ENCODE measurements at regions not wholly inside any gene's neighbourhood (a gene's known extent, or its start where the extent isn't known, plus 50 kb on each side); places are given as distances from the start of the nearest gene placed in this dataset.

- DNase-seq: peak; percentile 89
Measured at GRCh38 chr2:64857581-64858471, 131.4 kb upstream of the SLC1A4 start.

GRCh38 chr2:64858541-64859311 lies 130.5 kb upstream of the SLC1A4 start:
- no peak for DNase-seq

- DNase-seq: peak; percentile 94
Measured at GRCh38 chr2:64859312-64860212, 129.6 kb upstream of the SLC1A4 start.

GRCh38 chr2:64860276-64860885 lies 128.8 kb upstream of the SLC1A4 start:
- no peak for DNase-seq

- DNase-seq: no peak
Measured at GRCh38 chr2:64860936-64861335, 128.3 kb upstream of the SLC1A4 start.

GRCh38 chr2:64861452-64862397 lies 127.5 kb upstream of the SLC1A4 start:
- no peak for DNase-seq

- DNase-seq: no peak
Measured at GRCh38 chr2:64862623-64863022, 126.6 kb upstream of the SLC1A4 start.

- DNase-seq: no peak
Measured at GRCh38 chr2:64863097-64863820, 125.9 kb upstream of the SLC1A4 start.

- DNase-seq: peak; percentile 76
Measured at GRCh38 chr2:64865073-64865830, 123.9 kb upstream of the SLC1A4 start.

- DNase-seq: no peak
Measured at GRCh38 chr2:64865831-64866345, 123.3 kb upstream of the SLC1A4 start.

GRCh38 chr2:64866797-64867196 lies 122.4 kb upstream of the SLC1A4 start:
- DNase-seq: peak; percentile 74

GRCh38 chr2:64867253-64867996 lies 121.8 kb upstream of the SLC1A4 start:
- DNase-seq: no peak

GRCh38 chr2:64869126-64869525 lies 120.1 kb upstream of the SLC1A4 start:
- no peak for DNase-seq

- peak; percentile 47 for DNase-seq
Measured at GRCh38 chr2:64873472-64873924, 115.7 kb upstream of the SLC1A4 start.

- no peak for DNase-seq
Measured at GRCh38 chr2:64874593-64874992, 114.6 kb upstream of the SLC1A4 start.

GRCh38 chr2:64875368-64875767 lies 113.8 kb upstream of the SLC1A4 start:
- no peak for DNase-seq

- DNase-seq: peak; percentile 89
Measured at GRCh38 chr2:64876137-64876647, 113.0 kb upstream of the SLC1A4 start.

- no peak for DNase-seq
Measured at GRCh38 chr2:64879745-64880144, 109.5 kb upstream of the SLC1A4 start.
